ENCODE measurements at regions not wholly inside any gene's neighbourhood (a gene's known extent, or its start where the extent isn't known, plus 50 kb on each side); places are given as distances from the start of the nearest gene placed in this dataset.
"Not testable (repeated sequence)": the region's sequence is repeated elsewhere in the genome, so short reads cannot be mapped to it uniquely, and the experiment has no call there.

DNA sequence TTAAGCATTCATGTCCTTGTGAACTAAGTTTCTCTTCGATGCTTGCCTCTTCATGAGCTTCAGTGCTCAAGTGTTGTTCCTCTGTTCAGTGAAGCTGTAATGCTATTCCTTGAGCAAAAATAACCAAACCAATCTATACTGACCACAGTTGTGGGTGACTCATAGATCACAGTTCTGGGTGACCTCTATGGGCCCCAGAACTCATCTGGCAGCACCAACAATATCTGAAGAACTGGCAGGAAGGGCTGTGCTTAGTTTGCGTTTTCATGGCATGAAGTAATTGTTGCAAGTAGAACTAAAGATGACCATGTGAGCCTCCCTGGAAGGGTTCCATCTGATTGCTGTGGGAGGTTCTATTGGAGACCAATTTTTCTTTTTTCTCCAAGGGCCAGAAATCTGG lies 106.2 kb downstream of the CCNG2 start:
- no CpG with 5 or more reads among the region's 2 CpGs for WGBS (ENCODE audit: extremely low coverage, insufficient read length, low lambda C conversion rate)
- no peak overlapping the region for H3T11ph ChIP-seq (ENCODE audit: low read length)
- no peaks in the 10 kb centered on the region for H3K79me1 ChIP-seq (ENCODE audit: insufficient read depth, low read depth, low read length, poor library complexity, severe bottlenecking)
- H3K27ac ChIP-seq (ENCODE audit: insufficient read length, low read depth, low read length), result no peak overlapping the region
- no peaks in the 10 kb centered on the region for H3K79me2 ChIP-seq (ENCODE audit: insufficient read depth, low read length)
- H3K18ac ChIP-seq (ENCODE audit: insufficient read length, low read depth, low read length), result no peak overlapping the region
- H3K23me2 ChIP-seq (ENCODE audit: insufficient read length, low read depth, low read length, poor library complexity, severe bottlenecking), result no peaks in the 10 kb centered on the region
- H4K8ac ChIP-seq (replicated peaks; ENCODE audit: insufficient read length, low read depth, low read length), result no peak overlapping the region
- TF ChIP-seq, protein P1, sequence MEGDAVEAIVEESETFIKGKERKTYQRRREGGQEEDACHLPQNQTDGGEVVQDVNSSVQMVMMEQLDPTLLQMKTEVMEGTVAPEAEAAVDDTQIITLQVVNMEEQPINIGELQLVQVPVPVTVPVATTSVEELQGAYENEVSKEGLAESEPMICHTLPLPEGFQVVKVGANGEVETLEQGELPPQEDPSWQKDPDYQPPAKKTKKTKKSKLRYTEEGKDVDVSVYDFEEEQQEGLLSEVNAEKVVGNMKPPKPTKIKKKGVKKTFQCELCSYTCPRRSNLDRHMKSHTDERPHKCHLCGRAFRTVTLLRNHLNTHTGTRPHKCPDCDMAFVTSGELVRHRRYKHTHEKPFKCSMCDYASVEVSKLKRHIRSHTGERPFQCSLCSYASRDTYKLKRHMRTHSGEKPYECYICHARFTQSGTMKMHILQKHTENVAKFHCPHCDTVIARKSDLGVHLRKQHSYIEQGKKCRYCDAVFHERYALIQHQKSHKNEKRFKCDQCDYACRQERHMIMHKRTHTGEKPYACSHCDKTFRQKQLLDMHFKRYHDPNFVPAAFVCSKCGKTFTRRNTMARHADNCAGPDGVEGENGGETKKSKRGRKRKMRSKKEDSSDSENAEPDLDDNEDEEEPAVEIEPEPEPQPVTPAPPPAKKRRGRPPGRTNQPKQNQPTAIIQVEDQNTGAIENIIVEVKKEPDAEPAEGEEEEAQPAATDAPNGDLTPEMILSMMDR (conservative IDR thresholded peaks at IDR 0.05), result no peak
- no peaks in the 10 kb centered on the region for H3K4me1 ChIP-seq (ENCODE audit: insufficient read depth, low read length)
- H2AFZ ChIP-seq (ENCODE audit: low read length), result no peak overlapping the region
- H2BK20ac ChIP-seq (ENCODE audit: low read depth, low read length, poor library complexity, severe bottlenecking), result no peak overlapping the region
- H3K4ac ChIP-seq (ENCODE audit: low read depth, low read length), result no peak overlapping the region
- no peaks in the 10 kb centered on the region for H3K9me3 ChIP-seq (ENCODE audit: control insufficient read depth, low read depth, low read length)
- H3K36me3 Mint-ChIP-seq (ENCODE audit: insufficient read depth in 1 of 3, low read depth in 3 of 3), result no peaks in the 10 kb centered on the region; a peak in 1 of 7 replicates
- no peak overlapping the region for H4K5ac ChIP-seq (ENCODE audit: insufficient read length, low read depth, low read length)
- no peak overlapping the region for H2BK15ac ChIP-seq (ENCODE audit: low read depth, low read length)
- no peak overlapping the region for H3K4me2 ChIP-seq (ENCODE audit: insufficient read depth, insufficient read length, low read length)
- no peaks in the 10 kb centered on the region for H3K27me3 ChIP-seq (ENCODE audit: insufficient read depth, low read length)
- no peak overlapping the region for H2BK12ac ChIP-seq (ENCODE audit: insufficient read length, low read depth, low read length)
- H3K9me3 Mint-ChIP-seq, result peaks cover 18 to 23% of the 10 kb centered on the region in 2 experiments
- DNase-seq, result no peak
- peaks cover 8% of the 10 kb centered on the region for H3K27me3 Mint-ChIP-seq (ENCODE audit: low read depth)
- no peaks in the 10 kb centered on the region for H4K20me1 ChIP-seq (ENCODE audit: control insufficient read depth, insufficient read depth, insufficient read length)
- H3K4me1 Mint-ChIP-seq, result no peaks in the 10 kb centered on the region
- H2BK5ac ChIP-seq (ENCODE audit: insufficient read length, low read length), result no peak overlapping the region
- no peak overlapping the region for H2AK5ac ChIP-seq (ENCODE audit: insufficient read length, low read length)
- H2BK120ac ChIP-seq (ENCODE audit: low read depth, low read length, poor library complexity, severe bottlenecking), result no peak overlapping the region
- no peak overlapping the region for H3K14ac ChIP-seq (ENCODE audit: insufficient read depth, low read length)
- no peak overlapping the region for H3K23ac ChIP-seq (ENCODE audit: insufficient read length, low read depth, low read length)
- no peak overlapping the region for H4K91ac ChIP-seq (ENCODE audit: insufficient read length, low read depth, low read length)
- no peak overlapping the region for H3K27ac Mint-ChIP-seq
- no peak overlapping the region for H3K4me3 Mint-ChIP-seq
- no peak overlapping the region for H3K56ac ChIP-seq (ENCODE audit: insufficient read length, low read depth, low read length)
- H3K9ac ChIP-seq (ENCODE audit: extremely low read depth, insufficient read length, low read length), result no peak overlapping the region

DNA sequence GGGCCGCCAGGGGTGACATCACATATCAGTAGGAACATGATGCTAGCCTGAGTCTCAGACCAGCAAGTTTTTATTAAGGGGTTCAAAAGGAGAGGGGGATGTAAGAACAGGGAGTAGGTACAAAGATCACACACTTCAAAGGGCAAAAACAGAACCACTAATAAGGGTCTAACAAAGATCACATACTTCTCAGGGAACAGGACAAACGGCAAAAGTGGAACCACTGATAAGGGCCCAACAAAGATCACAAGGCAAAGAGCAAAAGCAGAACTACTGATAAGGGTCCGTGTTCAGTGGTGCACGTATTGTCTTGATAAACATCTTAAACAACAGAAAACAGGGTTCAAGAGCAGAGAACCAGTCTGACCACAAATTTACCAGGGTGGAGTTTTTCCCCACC lies 107.0 kb downstream of the CCNG2 start:
- H3K4me1 Mint-ChIP-seq; H3K4me1 ChIP-seq (ENCODE audit: insufficient read depth, low read length); H2BK12ac ChIP-seq (ENCODE audit: insufficient read length, low read depth, low read length); H3K23ac ChIP-seq (ENCODE audit: insufficient read length, low read depth, low read length); H4K5ac ChIP-seq (ENCODE audit: insufficient read length, low read depth, low read length); H3K79me2 ChIP-seq (ENCODE audit: insufficient read depth, low read length); H4K20me1 ChIP-seq (ENCODE audit: control insufficient read depth, insufficient read depth, insufficient read length); H2BK120ac ChIP-seq (ENCODE audit: low read depth, low read length, poor library complexity, severe bottlenecking); H3K9me3 ChIP-seq (ENCODE audit: control insufficient read depth, low read depth, low read length); H2BK5ac ChIP-seq (ENCODE audit: insufficient read length, low read length); H3T11ph ChIP-seq (ENCODE audit: low read length); H3K27me3 ChIP-seq (ENCODE audit: insufficient read depth, low read length); H2BK15ac ChIP-seq (ENCODE audit: low read depth, low read length); H3K79me1 ChIP-seq (ENCODE audit: insufficient read depth, low read depth, low read length, poor library complexity, severe bottlenecking); H3K23me2 ChIP-seq (ENCODE audit: insufficient read length, low read depth, low read length, poor library complexity, severe bottlenecking); H3K4me2 ChIP-seq (ENCODE audit: insufficient read depth, insufficient read length, low read length); H3K56ac ChIP-seq (ENCODE audit: insufficient read length, low read depth, low read length); H3K27me3 Mint-ChIP-seq (ENCODE audit: low read depth); H2BK20ac ChIP-seq (ENCODE audit: low read depth, low read length, poor library complexity, severe bottlenecking); H3K27ac ChIP-seq (ENCODE audit: insufficient read length, low read depth, low read length); H4K91ac ChIP-seq (ENCODE audit: insufficient read length, low read depth, low read length); H3K9ac ChIP-seq (ENCODE audit: extremely low read depth, insufficient read length, low read length); DNase-seq; H3K14ac ChIP-seq (ENCODE audit: insufficient read depth, low read length); H2AFZ ChIP-seq (ENCODE audit: low read length); H3K18ac ChIP-seq (ENCODE audit: insufficient read length, low read depth, low read length); H3K36me3 Mint-ChIP-seq (ENCODE audit: insufficient read depth in 1 of 3, low read depth in 3 of 3); H3K27ac Mint-ChIP-seq; H4K8ac ChIP-seq (replicated peaks; ENCODE audit: insufficient read length, low read depth, low read length); H3K4ac ChIP-seq (ENCODE audit: low read depth, low read length); H2AK5ac ChIP-seq (ENCODE audit: insufficient read length, low read length); H3K4me3 Mint-ChIP-seq: not testable (repeated sequence)
- peaks cover 15 to 20% of the 10 kb centered on the region in 2 experiments for H3K9me3 Mint-ChIP-seq
- WGBS (ENCODE audit: extremely low coverage, insufficient read length, low lambda C conversion rate), result no CpG with 5 or more reads among the region's 4 CpGs
